Choroid plexus epithelial cell (primary cell): ENCODE measurements at regions not wholly inside any gene's neighbourhood (a gene's known extent, or its start where the extent isn't known, plus 50 kb on each side); places are given as distances from the start of the nearest gene placed in this dataset.

Experiments used
- DNase-seq: peaks from one replicate; pipeline ENCODE4 v3.0.0-alpha.2; 2010; ENCODE audit warnings: low read depth
- H3K4me3 ChIP-seq: 2 replicates; pipeline ENCODE4 v1.5.1; 2011; ENCODE audit warnings: low read depth, mild to moderate bottlenecking, control low read depth, low read length, moderate library complexity
- CTCF ChIP-seq: conservative IDR thresholded peaks from 2 replicates; pipeline ENCODE4 v1.5.1; 2011; ENCODE audit warnings: low read depth, mild to moderate bottlenecking, control low read depth, inconsistent platforms, low read length, moderate library complexity

- no peak overlapping the region for H3K4me3 ChIP-seq
- no peak for TF ChIP-seq CTCF
- no peak for DNase-seq
Measured at GRCh38 chr4:186015212-186015817, 53.6 kb upstream of the TLR3 start.

- DNase-seq = no peak
- TF ChIP-seq CTCF = no peak
- no peak overlapping the region for H3K4me3 ChIP-seq
Measured at GRCh38 chr4:186016796-186017195, 52.2 kb upstream of the TLR3 start.

GRCh38 chr4:186017801-186018200 is 51.2 kb upstream of the TLR3 start:
- no peak for TF ChIP-seq CTCF
- DNase-seq = no peak
- H3K4me3 ChIP-seq = no peak overlapping the region

- H3K4me3 ChIP-seq = no peak overlapping the region
- TF ChIP-seq CTCF = no peak
- no peak for DNase-seq
Measured at GRCh38 chr4:186018261-186018660, 50.7 kb upstream of the TLR3 start.

GRCh38 chr4:186018784-186019183 is 50.2 kb upstream of the TLR3 start:
- TF ChIP-seq CTCF = no peak
- H3K4me3 ChIP-seq = no peak overlapping the region
- DNase-seq = no peak
